Heart left ventricle (tissue), 16 donors: ENCODE measurements at regions not wholly inside any gene's neighbourhood (a gene's known extent, or its start where the extent isn't known, plus 50 kb on each side); places are given as distances from the start of the nearest gene placed in this dataset.

Source experiments
- ATAC-seq, 4 donors: fragments of 200-7000 bp; cut with Tn5 transposase; one replicate each; pipeline ENCODE4 v1.9.1; 2020 to 2022; ENCODE audit warnings: moderate library complexity in 4 of 4, mild to moderate bottlenecking in 3 of 4, moderate number of reproducible peaks in 1 of 4
- DNase-seq, 5 donors: peaks; one replicate each; pipeline ENCODE4 v3.0.0-alpha.2; 2020
- H3K27ac ChIP-seq, 12 donors: fragments of 200-600 bp; sonication (generic) in 4 of 12; one replicate each; pipeline versions ENCODE4 v1.5.0 to v1.8.0; 2016 to 2022; ENCODE audit warnings: mild to moderate bottlenecking in 2 of 12
- H3K27me3 ChIP-seq, 9 donors: fragments of 200-600 bp; sonication (generic) in 2 of 9; one replicate each; pipeline versions ENCODE4 v1.5.1 to v1.8.0; 2016 to 2022; ENCODE audit warnings: mild to moderate bottlenecking in 3 of 9
- H3K36me3 ChIP-seq, 9 donors: fragments of 200-600 bp; sonication (generic) in 2 of 9; one replicate each; pipeline versions ENCODE4 v1.5.0 to v1.8.0; 2018 to 2022; ENCODE audit warnings: mild to moderate bottlenecking in 2 of 9
- H3K4me1 ChIP-seq, 12 donors: fragments of 200-600 bp; sonication (generic) in 4 of 12; one replicate each; pipeline versions ENCODE4 v1.5.0 to v1.8.0; 2016 to 2022; ENCODE audit warnings: mild to moderate bottlenecking in 3 of 12
- H3K4me3 ChIP-seq, 12 donors: fragments of 200-600 bp; sonication (generic) in 4 of 12; one replicate each; pipeline versions ENCODE4 v1.5.0 to v1.8.0; 2017 to 2022; ENCODE audit warnings: mild to moderate bottlenecking in 9 of 12, moderate library complexity in 4 of 12
- H3K9me3 ChIP-seq, 12 donors: fragments of 200-600 bp; sonication (generic) in 4 of 12; one replicate each; pipeline versions ENCODE4 v1.5.0 to v1.8.0; 2016 to 2022; ENCODE audit warnings: mild to moderate bottlenecking in 1 of 12
- POLR2A ChIP-seq, 2 donors: fragments of 450-650 bp; IDR thresholded peaks; one replicate each; pipeline ENCODE4 v1.6.1; 2017; ENCODE audit warnings: antibody characterized with exemption in 2 of 2, mild to moderate bottlenecking in 2 of 2, moderate library complexity in 2 of 2
- WGBS, 4 donors: extraction: QIAGEN DNeasy Blood & Tissue Kit in 2 of 4; methylation state at CpG; one replicate each; pipeline versions ENCODE4 v1.1.5 to v1.1.7; 2013 to 2018; 5-methylcytosine and 5-hydroxymethylcytosine counted together
- intact Hi-C, 10 donors: fragments of 100-400 bp; cut with DNase I; formaldehyde crosslinking; loops; one replicate each; pipeline versions ENCODE4 v1.11.1 to v1.14.2; 2022
- TF ChIP-seq, protein P1 (sequence below), 12 donors: fragments of 200-600 bp; sonication (generic) in 4 of 12; IDR thresholded peaks; one replicate each; pipeline versions ENCODE4 v1.5.0 to v1.8.0; 2018 to 2022; ENCODE audit warnings: antibody characterized with exemption in 12 of 12, mild to moderate bottlenecking in 5 of 12
- donor health status: ischemic (EF 13 %, LVEDD 7.1; RV severe dilation, severe dysfunction).
- donor health status: healthy with polysubstance abuse.
- donor health status: DM: no; HTN: yes; CAD: no.
- donor health status: DM: no; HTN: no; CAD: no.
- donor health status: ischemic (EF 25% LVEDD 6.9; RV normal size, moderate dysfunction).
- donor health status: ischemic (EF 25% LVEDD 5.7; RV mildly dilated, moderate dysfunction).
- donor health status: healthy.
- donor health status: DM: yes; HTN: yes; CAD: no.
- donor health status: ischemic (EF 35%, LVEDD 5.7; RV mildly dilated, moderate dysfunction).
- donor health status: nonischemic (EF 11% LVEDD 7.7; RV severe dilation, severe dysfunction).
- donor health status: DM: yes; HTN: yes; CAD: no.
- donor health status: PGD.
- donor health status: ischemic (EF 29% LVEDD 5.4; RV normal size, mild dysfunction).
- donor health status: nonischemic (EF 23%, LVEDD 6.1; RV moderate dilation, normal function).

DNA sequence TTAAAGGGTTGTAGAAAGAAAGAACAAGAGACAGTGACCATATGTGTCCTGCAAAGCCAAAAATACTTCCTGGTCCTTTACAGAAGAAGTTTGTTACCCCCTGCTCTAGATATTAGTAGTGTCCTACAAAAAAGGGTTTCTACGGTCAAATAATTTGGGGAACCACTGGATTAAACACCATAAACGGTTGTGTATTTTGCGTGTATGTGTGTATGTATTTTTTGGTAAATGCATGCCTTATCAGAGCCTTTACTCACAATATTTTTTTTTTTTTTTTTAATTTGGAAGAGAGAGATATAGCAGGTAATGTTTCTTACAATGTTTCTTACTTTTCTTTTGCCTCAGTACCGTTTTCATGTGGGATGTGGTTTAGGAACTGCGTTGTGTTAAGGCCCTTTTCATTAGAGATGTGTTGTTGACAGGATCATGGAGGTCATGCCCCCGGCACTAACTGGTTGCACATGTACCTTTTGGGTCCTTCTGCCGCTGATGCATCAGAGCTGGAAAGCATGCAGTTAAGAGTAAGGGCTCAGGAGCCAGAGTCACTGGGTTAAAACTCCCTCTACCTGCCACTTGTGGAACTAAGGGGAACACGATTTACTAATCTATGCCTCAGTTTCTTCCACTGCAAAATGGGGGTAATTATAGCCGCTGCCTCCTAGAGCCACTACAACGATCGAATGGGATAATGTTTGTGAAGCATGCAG lies 234.6 kb upstream of the KAZN start:
- ATAC-seq (no peak), DNase-seq (peak in 1 of 5 donors; percentile 29)
- Histone ChIP-seq H3K27ac (peak overlapping the region in 1 of 12 donors; percentile 44), H3K4me1 (peaks cover 0 to 11% (median 2%) of the 10 kb centered on the region in 12 donors), H3K36me3 (no peaks in the 10 kb centered on the region), H3K9me3 (peaks cover 0 to 22% (median 3%) of the 10 kb centered on the region in 12 donors), H3K4me3 (no peak overlapping the region), H3K27me3 (peaks cover 0 to 26% (median 0%) of the 10 kb centered on the region in 9 donors)
- WGBS, 4 donors = 72 to 81% (median 77%) methylated on average over 11 of the region's 11 CpGs
- intact Hi-C loops = no loop called here
- TF ChIP-seq, protein P1, sequence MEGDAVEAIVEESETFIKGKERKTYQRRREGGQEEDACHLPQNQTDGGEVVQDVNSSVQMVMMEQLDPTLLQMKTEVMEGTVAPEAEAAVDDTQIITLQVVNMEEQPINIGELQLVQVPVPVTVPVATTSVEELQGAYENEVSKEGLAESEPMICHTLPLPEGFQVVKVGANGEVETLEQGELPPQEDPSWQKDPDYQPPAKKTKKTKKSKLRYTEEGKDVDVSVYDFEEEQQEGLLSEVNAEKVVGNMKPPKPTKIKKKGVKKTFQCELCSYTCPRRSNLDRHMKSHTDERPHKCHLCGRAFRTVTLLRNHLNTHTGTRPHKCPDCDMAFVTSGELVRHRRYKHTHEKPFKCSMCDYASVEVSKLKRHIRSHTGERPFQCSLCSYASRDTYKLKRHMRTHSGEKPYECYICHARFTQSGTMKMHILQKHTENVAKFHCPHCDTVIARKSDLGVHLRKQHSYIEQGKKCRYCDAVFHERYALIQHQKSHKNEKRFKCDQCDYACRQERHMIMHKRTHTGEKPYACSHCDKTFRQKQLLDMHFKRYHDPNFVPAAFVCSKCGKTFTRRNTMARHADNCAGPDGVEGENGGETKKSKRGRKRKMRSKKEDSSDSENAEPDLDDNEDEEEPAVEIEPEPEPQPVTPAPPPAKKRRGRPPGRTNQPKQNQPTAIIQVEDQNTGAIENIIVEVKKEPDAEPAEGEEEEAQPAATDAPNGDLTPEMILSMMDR (IDR thresholded peaks at IDR 0.05) = no peak
- no peak for TF ChIP-seq POLR2A (IDR thresholded peaks at IDR 0.05)

DNA sequence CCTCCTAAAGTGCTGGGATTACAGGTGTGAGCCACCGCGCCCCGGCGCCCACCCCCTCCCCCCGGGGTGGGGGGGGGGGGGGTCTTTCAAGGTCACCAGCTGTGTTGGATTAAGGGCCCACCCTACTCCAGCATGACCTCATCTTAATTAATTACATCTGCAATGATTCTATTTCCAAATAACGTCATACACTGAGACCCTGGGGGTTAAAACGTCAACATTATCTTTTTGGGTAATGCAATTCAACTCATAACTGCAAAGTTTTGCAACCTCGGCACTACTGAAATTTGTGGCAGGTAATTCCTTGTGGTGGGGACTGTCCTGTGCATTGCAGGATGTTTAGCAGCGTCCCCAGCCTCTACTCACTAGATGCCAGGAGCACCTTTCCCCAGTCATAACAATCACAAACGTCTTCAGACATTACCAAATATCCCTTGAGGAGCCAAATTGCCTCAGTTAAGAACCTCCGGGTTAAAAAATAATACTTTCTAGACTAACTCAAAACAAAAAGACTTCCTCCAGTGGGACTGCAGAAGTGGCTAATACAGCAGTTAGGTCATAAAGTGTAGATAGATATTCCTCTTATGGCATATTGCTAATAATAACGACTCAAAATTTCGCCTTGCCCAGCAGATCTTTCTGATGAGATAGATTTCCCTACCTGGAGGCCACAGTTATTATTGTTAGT lies 233.0 kb upstream of the KAZN start:
- Histone ChIP-seq H3K4me1 (peaks cover 0 to 11% (median 2%) of the 10 kb centered on the region in 12 donors), H3K27ac (peak overlapping the region in 8 of 12 donors; percentile 14 to 56 (median 32)), H3K4me3 (no peak overlapping the region), H3K9me3 (peaks cover 0 to 13% (median 3%) of the 10 kb centered on the region in 12 donors), H3K27me3 (peaks cover 0 to 42% (median 7%) of the 10 kb centered on the region in 9 donors), H3K36me3 (no peaks in the 10 kb centered on the region)
- TF ChIP-seq, protein P1 (IDR thresholded peaks at IDR 0.05) = no peak
- TF ChIP-seq POLR2A (IDR thresholded peaks at IDR 0.05) = no peak
- ATAC-seq (peak in 3 of 4 donors; percentile 52 to 87 (median 74)), DNase-seq (peak in 1 of 5 donors; percentile 12)
- 59 to 67% (median 63%) methylated on average over 12 to 13 of the region's 13 CpGs for WGBS, 4 donors
- intact Hi-C loops = no loop called here

DNA sequence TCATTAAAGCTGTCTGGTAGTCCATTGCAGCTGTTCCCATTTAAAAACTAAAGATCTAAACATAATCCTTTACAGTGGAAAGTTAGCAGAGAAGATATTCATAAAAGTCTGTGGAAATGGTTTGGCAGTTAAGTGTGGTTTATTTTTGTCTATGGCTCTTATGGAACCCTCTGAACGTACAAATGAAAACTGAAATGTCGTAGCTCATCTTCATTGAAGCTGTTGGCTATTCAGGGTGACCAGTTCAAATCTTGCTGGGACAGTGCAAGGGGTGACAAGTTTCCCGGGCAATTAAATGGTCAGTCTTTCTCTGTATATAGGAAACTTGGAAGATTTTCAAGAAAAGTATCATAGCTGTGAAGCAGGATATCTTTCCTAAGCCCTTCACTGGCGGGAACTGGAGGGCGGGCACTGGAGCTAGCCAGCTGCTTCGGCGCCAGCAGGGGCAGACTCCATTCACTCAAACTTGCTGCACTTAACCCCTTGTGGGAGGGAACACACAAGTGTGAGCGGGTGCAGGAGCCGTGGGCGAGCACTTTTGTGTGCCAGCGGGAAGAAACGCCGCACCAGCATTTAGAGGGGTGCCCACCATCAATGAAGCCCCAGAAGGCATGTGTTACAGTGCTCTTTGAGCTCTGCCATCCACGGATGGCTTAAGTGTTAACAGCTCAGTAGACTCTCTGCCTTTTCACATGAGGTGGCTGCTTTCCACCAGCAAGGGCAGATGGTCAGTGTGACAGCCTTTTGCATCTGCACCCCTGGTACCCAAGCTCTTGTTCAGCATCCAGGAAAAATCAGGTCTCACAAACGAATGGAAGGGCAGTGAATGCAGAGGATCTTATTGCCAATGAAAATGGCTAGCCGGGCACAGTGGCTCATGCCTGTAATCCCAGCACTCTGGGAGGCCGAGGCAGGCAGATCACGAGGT lies 232.1 kb upstream of the KAZN start:
- peaks cover 0 to 11% (median 2%) of the 10 kb centered on the region in 12 donors for H3K4me1 ChIP-seq
- peaks cover 0 to 13% (median 3%) of the 10 kb centered on the region in 12 donors for H3K9me3 ChIP-seq
- ATAC-seq = peak; percentile 20 to 67 (median 62)
- no peaks in the 10 kb centered on the region for H3K36me3 ChIP-seq
- H3K27me3 ChIP-seq = peaks cover 0 to 46% (median 7%) of the 10 kb centered on the region in 9 donors
- TF ChIP-seq, protein P1 (IDR thresholded peaks at IDR 0.05) = peak in 1 of 12 donors; percentile 14
- no peak for TF ChIP-seq POLR2A (IDR thresholded peaks at IDR 0.05)
- intact Hi-C loops = no loop called here
- peak overlapping the region in 7 of 12 donors; percentile 14 to 56 (median 29) for H3K27ac ChIP-seq
- peak in 2 of 5 donors; percentile 36 to 51 for DNase-seq
- 25 to 32% (median 28%) methylated on average over 8 to 18 of the region's 18 CpGs for WGBS, 4 donors
- H3K4me3 ChIP-seq = no peak overlapping the region
